HT-29 (cell line): ENCODE measurements at regions not wholly inside any gene's neighbourhood (a gene's known extent, or its start where the extent isn't known, plus 50 kb on each side); places are given as distances from the start of the nearest gene placed in this dataset.
A peak's percentile ranks its signal among the peaks of the same experiment; 100 is the strongest.
"Not testable (repeated sequence)": the region's sequence is repeated elsewhere in the genome, so short reads cannot be mapped to it uniquely, and the experiment has no call there.

Source experiments
- DNase-seq: peaks from one replicate; pipeline ENCODE4 v3.0.0-alpha.2; 2015; ENCODE audit warnings: low spot score

GRCh38 chr7:98727146-98727709, 110.1 kb downstream of the NPTX2 start:
- no peak for DNase-seq

GRCh38 chr7:98728555-98728954, 111.5 kb downstream of the NPTX2 start:
- DNase-seq = no peak

GRCh38 chr7:98729121-98729520, 112.0 kb downstream of the NPTX2 start:
- no peak for DNase-seq

DNA sequence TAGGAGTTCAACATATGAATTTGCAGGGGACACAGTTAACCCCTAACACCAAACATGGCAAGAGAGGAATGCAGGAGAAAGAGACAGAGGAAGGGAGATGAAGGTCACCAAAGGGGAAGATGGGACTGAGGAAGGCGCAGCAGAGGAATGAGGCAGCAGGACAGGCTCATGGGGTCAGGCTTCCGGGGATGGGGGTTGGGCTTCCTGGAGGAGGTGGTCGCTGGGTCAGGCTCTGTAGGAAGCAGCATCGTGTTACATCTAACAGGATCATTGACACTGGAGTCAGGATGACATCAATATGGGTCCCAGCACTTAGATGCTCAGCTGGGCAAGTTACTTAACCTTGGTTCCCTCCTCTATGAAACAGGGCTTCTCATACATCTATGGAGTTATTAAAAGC, 113.2 kb downstream of the NPTX2 start:
- no peak for DNase-seq

GRCh38 chr7:98731651-98732050, 114.6 kb downstream of the NPTX2 start:
- no peak for DNase-seq

DNA sequence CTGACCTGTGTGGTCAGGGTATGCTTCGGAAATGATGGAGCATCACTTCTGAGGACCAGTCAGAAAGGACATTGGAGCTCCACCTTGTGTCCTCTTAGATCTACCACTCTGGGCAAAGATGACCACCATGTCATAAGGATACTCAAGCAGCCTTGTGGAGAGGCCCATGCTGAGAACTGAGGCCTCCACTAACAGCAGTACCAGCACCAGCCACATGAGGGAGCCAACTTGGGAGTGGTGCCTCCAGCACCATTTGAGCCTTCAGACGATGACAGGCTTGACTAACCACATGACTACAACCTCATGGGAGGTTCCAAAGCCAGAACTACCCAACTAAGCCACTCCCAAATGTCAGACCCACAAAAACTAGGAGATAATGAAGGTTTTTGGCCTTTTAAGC, 116.0 kb downstream of the NPTX2 start:
- DNase-seq = peak; percentile 74

- no peak for DNase-seq
These were observed 118.7 kb downstream of the NPTX2 start for GRCh38 chr7:98735801-98736200.

DNA sequence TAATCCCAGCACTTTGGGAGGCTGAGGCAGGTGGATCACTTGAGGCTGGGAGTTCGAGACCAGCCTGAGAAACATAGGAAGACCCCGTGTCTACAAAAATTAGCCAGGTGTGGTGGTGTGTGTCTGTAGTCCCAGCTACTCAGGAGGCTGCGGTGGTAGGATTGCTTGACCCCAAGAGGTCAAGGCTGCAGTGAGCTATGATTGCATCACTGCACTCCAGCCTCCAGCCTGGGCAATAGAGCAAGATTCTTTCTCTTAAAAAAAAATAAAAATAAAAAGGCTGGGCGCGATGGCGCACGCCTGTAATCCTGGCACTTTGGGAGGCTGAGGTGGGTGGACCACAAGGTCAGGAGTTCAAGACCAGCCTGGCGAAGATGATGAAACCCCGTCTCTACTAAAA, 119.4 kb downstream of the NPTX2 start:
- DNase-seq = not testable (repeated sequence)

DNA sequence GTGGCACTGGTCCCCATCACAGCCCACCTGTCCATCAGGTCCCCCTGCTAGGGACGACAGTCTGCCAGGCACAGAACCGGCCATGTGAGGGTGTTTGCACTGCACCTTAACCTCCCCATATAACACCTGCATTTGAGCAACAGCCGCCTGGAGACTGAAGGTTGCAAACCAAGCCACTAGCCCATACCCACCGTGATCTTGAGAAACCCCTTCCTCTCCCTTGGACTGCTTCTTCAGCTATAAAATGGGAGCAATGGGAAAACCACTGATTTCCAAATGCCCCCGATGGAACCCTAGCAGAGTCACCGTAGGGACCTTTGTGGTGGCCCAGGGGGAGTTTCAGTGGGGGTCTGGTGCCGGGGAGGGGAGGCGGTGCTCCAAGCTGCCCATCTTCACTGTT, 120.1 kb downstream of the NPTX2 start:
- no peak for DNase-seq

GRCh38 chr7:98740643-98741042, 123.6 kb downstream of the NPTX2 start:
- no peak for DNase-seq

- peak; percentile 84 for DNase-seq
These were observed 124.0 kb downstream of the TMEM130 start for GRCh38 chr7:98745722-98746318.

DNA sequence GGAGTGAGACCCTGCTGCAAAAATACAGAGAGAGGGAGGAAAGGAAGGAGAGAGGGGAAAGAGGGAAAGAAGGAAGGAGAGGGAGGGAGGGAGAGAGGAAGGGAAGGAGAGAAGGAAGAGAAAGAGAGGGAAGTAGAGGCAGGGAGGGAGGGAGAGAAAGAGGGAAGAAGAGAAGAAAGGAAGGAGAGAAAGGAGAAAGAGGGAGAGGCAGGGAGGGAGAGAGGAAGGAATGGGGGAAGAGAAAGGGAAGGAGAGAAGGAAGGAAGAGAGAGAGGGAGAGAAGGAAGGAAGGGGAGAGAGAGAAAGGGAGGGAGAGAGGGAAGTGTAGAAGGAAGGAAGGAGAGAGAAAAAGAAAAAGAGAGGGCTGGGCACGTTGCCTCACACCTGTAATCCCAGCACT, 121.7 kb downstream of the TMEM130 start:
- DNase-seq = no peak

DNA sequence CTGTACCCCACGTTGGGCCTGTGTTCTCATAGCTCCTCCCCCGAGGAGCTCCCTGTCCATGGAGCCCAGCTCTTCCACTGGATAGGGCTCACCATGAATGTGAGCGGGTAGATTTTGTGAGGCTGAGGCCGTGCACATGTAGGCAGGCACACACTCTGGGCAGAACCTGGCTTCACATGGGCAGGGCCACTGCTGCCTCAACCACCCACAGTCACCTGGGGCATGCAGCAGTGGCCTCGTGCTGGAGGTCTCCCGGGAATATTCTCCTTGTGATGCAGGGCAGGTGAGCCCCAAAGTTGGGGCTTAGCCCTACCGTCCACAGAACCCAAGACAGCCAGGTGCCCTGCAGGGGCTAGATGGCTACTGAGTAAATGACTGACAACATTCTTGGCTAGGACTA, 116.6 kb downstream of the TMEM130 start:
- DNase-seq = no peak

DNA sequence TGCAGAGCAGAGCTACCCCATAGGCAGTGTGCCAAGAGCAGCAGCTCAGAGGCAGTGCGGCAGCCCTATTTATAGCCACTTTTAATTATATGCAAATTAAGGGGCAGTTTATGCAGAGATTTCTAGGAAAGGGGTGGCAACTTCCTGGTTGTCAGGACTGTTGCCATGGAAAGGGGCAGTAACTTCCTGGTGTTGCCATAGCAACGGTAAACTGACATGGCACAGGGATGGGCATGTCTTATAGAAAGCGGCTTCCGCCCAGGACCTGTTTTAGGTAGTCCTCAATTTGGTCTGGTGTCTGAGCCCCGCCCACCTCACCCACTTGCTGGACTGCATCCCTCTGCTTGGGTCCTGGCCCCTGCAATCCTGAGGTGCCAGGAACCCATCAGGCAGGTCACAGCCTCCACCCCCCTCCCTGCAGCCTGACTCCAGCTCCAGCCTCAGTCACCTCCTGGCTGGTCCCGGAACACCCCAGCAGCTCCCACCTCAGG, 115.8 kb downstream of the TMEM130 start:
- peak; percentile 54 for DNase-seq

GRCh38 chr7:98755138-98755898, 114.5 kb downstream of the TMEM130 start:
- DNase-seq = no peak

DNA sequence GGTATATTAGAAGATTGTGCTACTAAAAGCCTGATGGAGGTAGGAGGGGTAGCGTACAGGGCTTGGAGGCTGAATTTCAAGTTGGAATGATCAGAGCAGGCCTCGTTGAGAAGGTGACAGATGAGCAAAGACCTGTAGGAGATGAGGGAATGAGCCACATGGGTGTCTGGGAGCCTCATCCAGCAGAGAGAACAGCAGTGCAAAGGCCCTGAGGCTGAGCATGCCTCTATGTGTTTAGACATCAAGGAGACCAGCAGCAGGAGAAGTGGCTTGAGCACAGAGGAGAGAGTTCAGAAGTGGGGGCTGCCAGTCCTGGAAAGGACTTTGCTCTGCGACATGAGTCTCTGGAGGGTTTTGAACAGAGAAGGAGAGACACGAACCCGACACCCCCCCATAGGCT, 111.7 kb downstream of the TMEM130 start:
- no peak for DNase-seq

GRCh38 chr7:98760201-98760651, 109.6 kb downstream of the TMEM130 start:
- no peak for DNase-seq

DNA sequence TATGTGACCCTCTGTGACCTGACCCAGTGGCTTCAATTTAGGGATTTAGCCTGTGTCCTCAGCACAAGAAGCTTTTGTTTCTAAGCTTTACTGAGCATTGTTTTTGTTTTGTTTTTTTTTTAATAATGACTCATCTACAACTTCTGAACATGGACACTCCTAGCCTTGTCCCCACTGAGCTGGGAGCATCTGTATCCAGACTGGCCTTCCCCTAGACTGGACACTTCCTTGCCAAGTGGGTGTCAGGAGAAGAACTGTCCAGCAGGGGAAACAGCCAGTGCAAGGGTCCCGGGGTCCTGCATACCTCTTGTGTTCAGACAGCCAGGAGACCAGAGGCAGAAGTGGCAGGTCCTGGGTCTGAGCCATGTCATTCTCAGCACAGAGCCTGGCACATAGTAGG, 108.6 kb downstream of the TMEM130 start:
- no peak for DNase-seq

DNA sequence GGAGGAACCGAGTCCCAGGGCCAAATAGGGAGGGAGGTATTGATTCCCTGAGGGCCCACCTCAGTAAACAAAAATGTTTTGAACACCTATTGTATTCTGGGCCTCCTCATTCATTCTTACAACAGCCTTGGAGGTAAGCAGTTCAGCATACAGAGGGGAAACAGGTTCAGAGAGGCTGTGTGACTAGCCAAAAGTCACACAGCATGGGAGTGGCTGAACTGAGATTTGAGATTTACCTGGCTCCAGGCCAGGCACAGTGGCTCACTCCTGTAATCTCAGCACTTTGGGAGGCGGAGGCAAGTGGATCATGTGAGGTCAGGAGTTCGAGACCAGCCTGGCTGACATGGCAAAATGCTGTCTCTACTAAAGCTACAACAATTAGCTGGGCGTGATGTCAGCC, 107.2 kb downstream of the TMEM130 start:
- no peak for DNase-seq

DNA sequence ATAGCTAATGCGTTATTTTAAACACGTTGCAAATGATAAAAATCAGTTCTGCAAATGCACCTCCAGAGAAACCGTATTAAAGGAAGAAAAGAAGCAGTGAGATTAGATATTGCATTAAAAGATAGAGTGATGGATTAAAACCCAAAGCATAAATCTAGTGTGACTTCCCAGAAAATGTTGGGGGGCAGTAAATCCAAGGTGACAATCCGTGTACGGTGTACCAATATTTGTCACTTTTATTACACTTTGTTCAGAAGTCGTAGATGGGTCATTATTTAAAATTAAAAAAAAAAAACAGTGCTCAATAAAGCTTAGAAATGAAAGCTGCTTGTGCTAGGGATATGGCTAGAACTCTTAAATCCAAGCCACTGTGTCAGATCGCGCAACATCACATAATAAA, 106.4 kb downstream of the TMEM130 start:
- no peak for DNase-seq

- DNase-seq = no peak
These were observed 104.9 kb downstream of the TMEM130 start for GRCh38 chr7:98764946-98765345.

DNA sequence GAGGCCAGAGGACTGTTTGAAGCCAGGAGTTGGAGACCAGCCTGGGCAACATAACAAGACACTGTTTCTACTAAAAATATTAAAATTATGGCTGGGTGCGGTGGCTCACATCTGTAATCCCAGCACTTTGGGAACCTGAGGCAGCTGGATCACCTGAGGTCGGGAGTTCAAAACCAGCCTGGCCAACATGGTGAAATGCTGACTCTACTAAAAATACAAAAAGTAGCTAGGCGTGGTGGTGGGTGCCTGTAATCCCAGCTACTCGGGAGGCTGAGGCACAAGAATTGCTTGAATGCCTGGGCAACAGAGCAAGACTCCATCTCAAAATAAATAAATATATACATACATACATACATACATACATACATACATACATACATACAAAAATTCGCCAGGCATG, 99.7 kb downstream of the TMEM130 start:
- DNase-seq = not testable (repeated sequence)

- no peak for DNase-seq
These were observed 98.3 kb downstream of the TMEM130 start for GRCh38 chr7:98771519-98771918.
